HL-60 (cell line): ENCODE measurements at regions not wholly inside any gene's neighbourhood (a gene's known extent, or its start where the extent isn't known, plus 50 kb on each side); places are given as distances from the start of the nearest gene placed in this dataset.

Source experiments
- GABPA ChIP-seq: IDR thresholded peaks from 2 replicates; pipeline ENCODE4 v1.6.1; 2012; ENCODE audit warnings: low read depth
- POLR2AphosphoS5 ChIP-seq: IDR thresholded peaks from 2 replicates; pipeline ENCODE4 v1.6.1; 2012; ENCODE audit warnings: low read depth
- SPI1 ChIP-seq: IDR thresholded peaks from 2 replicates; pipeline ENCODE4 v1.6.1; 2012; ENCODE audit warnings: low read depth, mild to moderate bottlenecking, borderline replicate concordance
- TF ChIP-seq, protein P1 (sequence below): IDR thresholded peaks from one replicate; pipeline ENCODE4 v1.5.1; 2011; ENCODE audit warnings: low read length, control low read depth, inconsistent platforms; ENCODE audit not compliant: insufficient read depth
- TF ChIP-seq, protein P2 (sequence below): IDR thresholded peaks from 2 replicates; pipeline ENCODE4 v1.6.1; 2012; ENCODE audit warnings: low read depth; ENCODE audit not compliant: insufficient replicate concordance

DNA sequence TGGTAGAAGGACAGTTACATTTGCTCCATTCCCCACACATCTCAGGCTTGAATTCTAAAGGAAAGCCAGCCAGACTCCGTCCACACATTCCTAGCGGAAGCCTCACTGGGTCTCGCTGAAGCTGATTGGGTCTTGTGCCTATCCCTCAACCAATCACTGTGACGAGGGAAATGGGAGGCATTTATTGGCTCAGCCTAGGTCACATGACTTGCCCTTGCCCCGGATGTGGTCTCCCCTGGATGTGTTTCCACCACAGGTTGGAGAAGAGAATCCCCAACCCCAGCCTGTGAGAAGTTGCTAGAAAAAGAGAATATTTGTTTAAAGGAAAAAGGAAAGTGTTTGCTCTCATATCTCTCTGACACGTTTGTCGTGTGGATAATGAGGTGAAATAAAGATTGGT is 93.4 kb downstream of the C12orf75 start:
- TF ChIP-seq, protein P1, sequence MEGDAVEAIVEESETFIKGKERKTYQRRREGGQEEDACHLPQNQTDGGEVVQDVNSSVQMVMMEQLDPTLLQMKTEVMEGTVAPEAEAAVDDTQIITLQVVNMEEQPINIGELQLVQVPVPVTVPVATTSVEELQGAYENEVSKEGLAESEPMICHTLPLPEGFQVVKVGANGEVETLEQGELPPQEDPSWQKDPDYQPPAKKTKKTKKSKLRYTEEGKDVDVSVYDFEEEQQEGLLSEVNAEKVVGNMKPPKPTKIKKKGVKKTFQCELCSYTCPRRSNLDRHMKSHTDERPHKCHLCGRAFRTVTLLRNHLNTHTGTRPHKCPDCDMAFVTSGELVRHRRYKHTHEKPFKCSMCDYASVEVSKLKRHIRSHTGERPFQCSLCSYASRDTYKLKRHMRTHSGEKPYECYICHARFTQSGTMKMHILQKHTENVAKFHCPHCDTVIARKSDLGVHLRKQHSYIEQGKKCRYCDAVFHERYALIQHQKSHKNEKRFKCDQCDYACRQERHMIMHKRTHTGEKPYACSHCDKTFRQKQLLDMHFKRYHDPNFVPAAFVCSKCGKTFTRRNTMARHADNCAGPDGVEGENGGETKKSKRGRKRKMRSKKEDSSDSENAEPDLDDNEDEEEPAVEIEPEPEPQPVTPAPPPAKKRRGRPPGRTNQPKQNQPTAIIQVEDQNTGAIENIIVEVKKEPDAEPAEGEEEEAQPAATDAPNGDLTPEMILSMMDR = no peak
- TF ChIP-seq POLR2AphosphoS5 (no peak), GABPA (no peak), SPI1 (no peak)
- TF ChIP-seq, protein P2, sequence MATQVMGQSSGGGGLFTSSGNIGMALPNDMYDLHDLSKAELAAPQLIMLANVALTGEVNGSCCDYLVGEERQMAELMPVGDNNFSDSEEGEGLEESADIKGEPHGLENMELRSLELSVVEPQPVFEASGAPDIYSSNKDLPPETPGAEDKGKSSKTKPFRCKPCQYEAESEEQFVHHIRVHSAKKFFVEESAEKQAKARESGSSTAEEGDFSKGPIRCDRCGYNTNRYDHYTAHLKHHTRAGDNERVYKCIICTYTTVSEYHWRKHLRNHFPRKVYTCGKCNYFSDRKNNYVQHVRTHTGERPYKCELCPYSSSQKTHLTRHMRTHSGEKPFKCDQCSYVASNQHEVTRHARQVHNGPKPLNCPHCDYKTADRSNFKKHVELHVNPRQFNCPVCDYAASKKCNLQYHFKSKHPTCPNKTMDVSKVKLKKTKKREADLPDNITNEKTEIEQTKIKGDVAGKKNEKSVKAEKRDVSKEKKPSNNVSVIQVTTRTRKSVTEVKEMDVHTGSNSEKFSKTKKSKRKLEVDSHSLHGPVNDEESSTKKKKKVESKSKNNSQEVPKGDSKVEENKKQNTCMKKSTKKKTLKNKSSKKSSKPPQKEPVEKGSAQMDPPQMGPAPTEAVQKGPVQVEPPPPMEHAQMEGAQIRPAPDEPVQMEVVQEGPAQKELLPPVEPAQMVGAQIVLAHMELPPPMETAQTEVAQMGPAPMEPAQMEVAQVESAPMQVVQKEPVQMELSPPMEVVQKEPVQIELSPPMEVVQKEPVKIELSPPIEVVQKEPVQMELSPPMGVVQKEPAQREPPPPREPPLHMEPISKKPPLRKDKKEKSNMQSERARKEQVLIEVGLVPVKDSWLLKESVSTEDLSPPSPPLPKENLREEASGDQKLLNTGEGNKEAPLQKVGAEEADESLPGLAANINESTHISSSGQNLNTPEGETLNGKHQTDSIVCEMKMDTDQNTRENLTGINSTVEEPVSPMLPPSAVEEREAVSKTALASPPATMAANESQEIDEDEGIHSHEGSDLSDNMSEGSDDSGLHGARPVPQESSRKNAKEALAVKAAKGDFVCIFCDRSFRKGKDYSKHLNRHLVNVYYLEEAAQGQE = no peak
